Thyroid gland (tissue), 4 donors: ENCODE measurements at regions not wholly inside any gene's neighbourhood (a gene's known extent, or its start where the extent isn't known, plus 50 kb on each side); places are given as distances from the start of the nearest gene placed in this dataset.

Experiments used
- POLR2A ChIP-seq, 2 donors: fragments of 450-650 bp; IDR thresholded peaks; one replicate each; pipeline ENCODE4 v1.6.1; 2017; ENCODE audit warnings: antibody characterized with exemption in 2 of 2, mild to moderate bottlenecking in 2 of 2, moderate library complexity in 1 of 2
- TF ChIP-seq, protein P1 (sequence below), 6 experiments: fragments of 200-600 bp in 3 of 6; fragments of 450-650 bp in 3 of 6; sonication (generic) in 3 of 6; IDR thresholded peaks; one replicate each; pipeline ENCODE4 v1.5.1; 2016 to 2019; ENCODE audit warnings: antibody characterized with exemption in 6 of 6, mild to moderate bottlenecking in 2 of 6, inconsistent platforms in 1 of 6, moderate library complexity in 1 of 6

DNA sequence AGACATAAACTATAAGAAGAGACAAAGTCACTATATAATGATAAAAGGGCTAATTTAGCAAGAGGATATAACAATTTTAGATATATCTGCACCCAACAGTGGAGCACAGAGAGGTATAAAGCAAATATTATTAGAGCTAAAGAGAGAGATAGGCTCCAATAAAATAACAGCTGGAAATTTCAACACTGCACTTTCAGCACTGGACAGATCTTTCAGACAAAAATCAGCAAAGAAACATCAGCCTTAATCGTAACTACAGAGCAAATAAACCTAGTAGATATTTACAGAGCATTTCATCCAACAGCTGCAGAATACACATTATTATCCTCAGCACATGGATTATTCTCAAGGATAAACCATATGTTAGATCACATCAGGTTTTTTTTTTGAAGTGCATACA, 642.9 kb downstream of the AMY1C start:
- TF ChIP-seq POLR2A (IDR thresholded peaks at IDR 0.05): no peak
- TF ChIP-seq, protein P1, sequence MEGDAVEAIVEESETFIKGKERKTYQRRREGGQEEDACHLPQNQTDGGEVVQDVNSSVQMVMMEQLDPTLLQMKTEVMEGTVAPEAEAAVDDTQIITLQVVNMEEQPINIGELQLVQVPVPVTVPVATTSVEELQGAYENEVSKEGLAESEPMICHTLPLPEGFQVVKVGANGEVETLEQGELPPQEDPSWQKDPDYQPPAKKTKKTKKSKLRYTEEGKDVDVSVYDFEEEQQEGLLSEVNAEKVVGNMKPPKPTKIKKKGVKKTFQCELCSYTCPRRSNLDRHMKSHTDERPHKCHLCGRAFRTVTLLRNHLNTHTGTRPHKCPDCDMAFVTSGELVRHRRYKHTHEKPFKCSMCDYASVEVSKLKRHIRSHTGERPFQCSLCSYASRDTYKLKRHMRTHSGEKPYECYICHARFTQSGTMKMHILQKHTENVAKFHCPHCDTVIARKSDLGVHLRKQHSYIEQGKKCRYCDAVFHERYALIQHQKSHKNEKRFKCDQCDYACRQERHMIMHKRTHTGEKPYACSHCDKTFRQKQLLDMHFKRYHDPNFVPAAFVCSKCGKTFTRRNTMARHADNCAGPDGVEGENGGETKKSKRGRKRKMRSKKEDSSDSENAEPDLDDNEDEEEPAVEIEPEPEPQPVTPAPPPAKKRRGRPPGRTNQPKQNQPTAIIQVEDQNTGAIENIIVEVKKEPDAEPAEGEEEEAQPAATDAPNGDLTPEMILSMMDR (IDR thresholded peaks at IDR 0.05): no peak
